WTC11 (cell line): ENCODE measurements at regions not wholly inside any gene's neighbourhood (a gene's known extent, or its start where the extent isn't known, plus 50 kb on each side); places are given as distances from the start of the nearest gene placed in this dataset.

Source experiments
- ATAC-seq: fragments of 200-7000 bp; cut with Tn5 transposase; 2 replicates; pipeline ENCODE4 v1.10.0; 2021; ENCODE audit warnings: mild to moderate bottlenecking, moderate library complexity
- CTCF ChIA-PET: fragments of 300-600 bp; sonication (Branson Sonifier 250); formaldehyde crosslinking; loops from one replicate; lab custom pipeline; 2021; ENCODE audit warnings: antibody characterized with exemption; lab: Charles Lee
- POLR2A ChIA-PET: fragments of 350-600 bp; sonication (Branson Sonifier 250); formaldehyde crosslinking; loops from one replicate; lab custom pipeline; 2021; ENCODE audit warnings: antibody characterized with exemption; lab: Charles Lee
- DNase-seq: peaks from one replicate; pipeline ENCODE4 v3.0.0; 2021; ENCODE audit warnings: low spot score
- H3K27ac Mint-ChIP-seq: 2 replicates; pipeline ENCODE4 v1.8.0; 2021; ENCODE audit warnings: mixed read lengths
- H3K27me3 Mint-ChIP-seq: 2 replicates; pipeline ENCODE4 v1.8.0; 2021; ENCODE audit warnings: low read depth, mild to moderate bottlenecking, moderate library complexity, mixed read lengths
- H3K36me3 Mint-ChIP-seq: 2 replicates; pipeline ENCODE4 v1.8.0; 2021; ENCODE audit warnings: mixed read lengths
- H3K4me1 Mint-ChIP-seq: 2 replicates; pipeline ENCODE4 v1.8.0; 2022; ENCODE audit warnings: mixed read lengths
- H3K4me3 Mint-ChIP-seq: 2 replicates; pipeline ENCODE4 v1.8.0; 2021; ENCODE audit warnings: mild to moderate bottlenecking, moderate library complexity, mixed read lengths
- H3K9me3 Mint-ChIP-seq: 2 replicates; pipeline ENCODE4 v1.8.0; 2021; ENCODE audit warnings: mixed read lengths
- ATF6 ChIP-seq: sonication (generic); formaldehyde crosslinking; IDR thresholded peaks from 2 replicates; pipeline ENCODE4 v1.8.1; 2023; ENCODE audit warnings: mild to moderate bottlenecking, missing genetic modification reagents
- CREM ChIP-seq: sonication (generic); formaldehyde crosslinking; IDR thresholded peaks from 2 replicates; pipeline ENCODE4 v1.8.1; 2022; ENCODE audit warnings: mild to moderate bottlenecking, missing genetic modification reagents, moderate library complexity
- E2F1 ChIP-seq: sonication (generic); formaldehyde crosslinking; IDR thresholded peaks from 2 replicates; pipeline ENCODE4 v1.8.0; 2022; ENCODE audit warnings: mild to moderate bottlenecking, missing genetic modification reagents
- E2F4 ChIP-seq: sonication (generic); formaldehyde crosslinking; IDR thresholded peaks from 2 replicates; pipeline ENCODE4 v1.8.1; 2022; ENCODE audit warnings: low read depth, mild to moderate bottlenecking, moderate library complexity, missing genetic modification reagents, borderline replicate concordance
- FOXP4 ChIP-seq: sonication (generic); formaldehyde crosslinking; IDR thresholded peaks from 2 replicates; pipeline ENCODE4 v1.8.0; 2022; ENCODE audit warnings: mild to moderate bottlenecking, missing genetic modification reagents
- HMGA2 ChIP-seq: fragments of 250-450 bp; sonication (Bioruptor Pico); IDR thresholded peaks from 2 replicates; pipeline ENCODE4 v1.4.0; 2021; ENCODE audit warnings: mild to moderate bottlenecking, moderate library complexity
- OVOL2 ChIP-seq: fragments of 250-450 bp; sonication (Bioruptor Pico); IDR thresholded peaks from 2 replicates; pipeline ENCODE4 v1.9.0; 2021; ENCODE audit warnings: mild to moderate bottlenecking, borderline replicate concordance
- PRRX2 ChIP-seq: fragments of 250-450 bp; sonication (Bioruptor Pico); IDR thresholded peaks from 2 replicates; pipeline ENCODE4 v1.8.0; 2021; ENCODE audit warnings: mild to moderate bottlenecking
- RELA ChIP-seq: sonication (generic); formaldehyde crosslinking; IDR thresholded peaks from 2 replicates; pipeline ENCODE4 v1.8.1; 2022; ENCODE audit warnings: missing genetic modification reagents, mild to moderate bottlenecking, borderline replicate concordance
- RORB ChIP-seq: fragments of 250-450 bp; sonication (Bioruptor Pico); IDR thresholded peaks from 2 replicates; pipeline ENCODE4 v1.9.0; 2021; ENCODE audit warnings: mild to moderate bottlenecking
- ZBTB21 ChIP-seq: sonication (generic); formaldehyde crosslinking; IDR thresholded peaks from 2 replicates; pipeline ENCODE4 v1.8.1; 2023; ENCODE audit warnings: mild to moderate bottlenecking, missing genetic modification reagents, borderline replicate concordance
- ZNF232 ChIP-seq: sonication (generic); formaldehyde crosslinking; IDR thresholded peaks from 2 replicates; pipeline ENCODE4 v1.8.0; 2022; ENCODE audit warnings: mild to moderate bottlenecking, missing genetic modification reagents
- ZNF317 ChIP-seq: sonication (generic); formaldehyde crosslinking; IDR thresholded peaks from 2 replicates; pipeline ENCODE4 v1.8.1; 2023; ENCODE audit warnings: low read depth, mild to moderate bottlenecking, moderate library complexity, missing genetic modification reagents, borderline replicate concordance
- ZNF512 ChIP-seq: sonication (generic); formaldehyde crosslinking; IDR thresholded peaks from 2 replicates; pipeline ENCODE4 v1.8.1; 2022; ENCODE audit warnings: missing genetic modification reagents, borderline replicate concordance

GRCh38 chr1:29640428-29640785, 404.1 kb downstream of the PTPRU start:
- Mint-ChIP-seq H3K9me3 (no peaks in the 10 kb centered on the region), H3K4me3 (no peak overlapping the region), H3K27me3 (no peaks in the 10 kb centered on the region), H3K27ac (no peak overlapping the region), H3K36me3 (no peaks in the 10 kb centered on the region), H3K4me1 (peaks cover 8% of the 10 kb centered on the region)
- no peak for ATAC-seq
- POLR2A ChIA-PET, result no interaction called here
- CTCF ChIA-PET, result interaction anchor here (1.0 to 2.9 kb wide), 2 partner anchors 63 to 634 kb away, joined by 3 to 10 read pairs; no protein-coding TSS in a partner anchor
- no peak for TF ChIP-seq CREM (CRISPR knock-in tag)
- no peak for TF ChIP-seq E2F4 (CRISPR knock-in tag)
- TF ChIP-seq ZNF317, result no peak
- no peak for TF ChIP-seq ATF6 (CRISPR knock-in tag)
- no peak for TF ChIP-seq E2F1 (CRISPR knock-in tag)
- TF ChIP-seq PRRX2 (CRISPR knock-in tag), result no peak
- no peak for TF ChIP-seq OVOL2 (CRISPR knock-in tag)
- no peak for TF ChIP-seq HMGA2 (CRISPR knock-in tag)
- TF ChIP-seq ZNF512 (CRISPR knock-in tag), result no peak
- no peak for TF ChIP-seq FOXP4
- no peak for TF ChIP-seq ZNF232 (CRISPR knock-in tag)
- TF ChIP-seq RORB, result no peak
- no peak for TF ChIP-seq RELA (CRISPR knock-in tag)
- DNase-seq, result no peak

- peaks cover 3% of the 10 kb centered on the region for H3K4me1 Mint-ChIP-seq
- H3K9me3 Mint-ChIP-seq, result no peaks in the 10 kb centered on the region
- H3K27ac Mint-ChIP-seq, result no peak overlapping the region
- CTCF ChIA-PET, result interaction anchor here (1.0 to 2.9 kb wide), 2 partner anchors 64 to 634 kb away, joined by 3 to 10 read pairs; no protein-coding TSS in a partner anchor
- TF ChIP-seq ZBTB21 (CRISPR knock-in tag), result no peak
- H3K36me3 Mint-ChIP-seq, result no peaks in the 10 kb centered on the region
- no peaks in the 10 kb centered on the region for H3K27me3 Mint-ChIP-seq
- ATAC-seq (no peak), DNase-seq (no peak)
- no peak overlapping the region for H3K4me3 Mint-ChIP-seq
- POLR2A ChIA-PET, result no interaction called here
Observed at GRCh38 chr1:29639741-29640427, 403.6 kb downstream of the PTPRU start.
